Iris pigment epithelial cell (primary cell): ENCODE measurements at regions not wholly inside any gene's neighbourhood (a gene's known extent, or its start where the extent isn't known, plus 50 kb on each side); places are given as distances from the start of the nearest gene placed in this dataset.

Experiments used
- DNase-seq: peaks from one replicate; pipeline ENCODE4 v3.0.0-alpha.2; 2011; ENCODE audit warnings: low read depth

DNA sequence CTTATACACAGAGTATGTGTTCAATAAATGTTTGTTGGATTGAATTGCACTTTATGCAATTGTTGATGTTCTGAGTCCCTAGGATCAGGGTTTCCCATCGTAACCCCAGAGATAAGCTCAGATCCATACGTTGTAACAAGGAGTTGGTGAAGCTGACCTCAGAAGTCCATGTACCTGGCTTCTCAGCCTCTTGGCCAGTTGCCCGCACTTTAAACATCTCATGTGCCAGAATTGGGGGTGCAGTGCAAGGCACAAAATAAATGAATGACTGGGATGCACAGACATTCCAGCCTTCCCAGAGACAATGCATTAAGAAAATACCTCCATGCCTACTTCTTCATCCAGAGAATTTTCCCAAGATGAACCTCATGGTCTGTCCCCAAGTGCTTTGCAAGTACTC lies 142.9 kb upstream of the IL12A start:
- DNase-seq = no peak

DNA sequence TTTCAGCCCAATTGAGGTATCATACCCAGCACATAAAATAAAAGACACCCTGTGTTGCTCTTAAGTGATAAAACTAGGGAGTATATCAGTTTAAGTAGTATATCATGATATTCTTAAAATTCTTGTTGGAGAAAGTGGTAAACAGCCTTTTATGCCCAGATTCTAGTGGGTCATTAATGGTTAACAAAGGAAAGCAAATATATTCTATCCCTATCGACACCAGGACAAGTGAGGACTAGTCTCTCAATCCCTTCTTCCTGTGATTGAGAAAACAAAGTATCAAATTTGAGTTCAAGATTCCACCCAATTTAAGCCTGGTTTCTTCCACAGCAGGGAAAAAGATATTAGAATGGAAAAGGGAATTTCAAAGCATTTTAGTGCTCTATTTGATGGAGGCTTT lies 142.4 kb upstream of the IL12A start:
- DNase-seq = no peak

DNA sequence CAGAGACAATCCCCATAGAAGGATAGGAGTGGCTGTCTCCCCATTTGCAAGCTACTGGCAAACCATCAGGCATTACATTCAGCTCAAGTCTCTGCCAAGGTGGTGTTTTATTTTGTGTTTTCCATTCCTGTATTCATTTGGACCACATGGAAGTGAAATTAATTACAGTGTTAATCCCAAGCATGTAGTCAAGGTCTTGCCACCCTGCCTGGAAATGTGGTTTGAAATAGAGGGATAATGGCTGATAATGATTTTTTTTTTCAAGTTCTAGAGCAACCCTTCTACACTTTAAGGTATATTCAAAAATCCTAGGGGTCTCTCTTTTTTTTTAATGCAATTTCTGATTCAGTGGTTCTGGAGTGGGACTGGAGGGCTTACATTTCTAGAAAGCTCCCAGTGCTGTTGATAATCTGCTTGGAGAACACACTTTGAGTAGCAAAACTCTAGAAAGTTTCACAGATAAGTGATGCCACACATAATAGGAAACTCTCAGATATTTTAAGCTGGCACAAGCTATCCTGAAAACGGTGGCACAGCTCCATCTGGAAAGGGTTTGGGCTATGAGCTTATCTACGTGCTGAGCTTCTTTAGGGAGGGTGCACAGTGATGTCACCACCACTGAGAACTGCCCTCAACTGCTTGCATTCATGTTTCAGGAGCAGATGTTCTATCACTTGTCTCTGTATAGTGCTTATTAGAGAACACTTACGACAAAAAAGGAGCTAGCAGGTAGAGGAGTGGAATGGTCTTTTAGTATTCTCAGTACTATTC lies 140.1 kb upstream of the IL12A start:
- DNase-seq = no peak

DNA sequence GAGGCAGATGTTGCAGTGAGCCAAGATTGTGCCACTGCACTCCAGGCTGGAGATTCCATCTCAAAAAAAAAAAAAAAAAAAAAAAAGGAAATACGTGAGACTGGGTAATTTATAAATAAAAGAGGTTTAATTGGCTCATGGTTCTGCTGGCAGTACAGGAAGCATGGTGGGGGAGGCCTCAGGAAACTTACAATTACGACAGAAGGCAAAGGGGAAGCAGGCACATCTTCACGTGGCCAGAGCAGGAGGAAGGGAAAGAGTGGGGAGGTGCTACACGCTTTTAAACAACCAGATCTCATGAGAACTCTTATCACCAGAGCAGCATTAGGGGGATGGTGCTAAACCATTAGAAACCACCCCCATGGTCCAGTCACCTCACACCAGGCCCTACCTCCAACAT lies 138.2 kb upstream of the IL12A start:
- DNase-seq = no peak

DNA sequence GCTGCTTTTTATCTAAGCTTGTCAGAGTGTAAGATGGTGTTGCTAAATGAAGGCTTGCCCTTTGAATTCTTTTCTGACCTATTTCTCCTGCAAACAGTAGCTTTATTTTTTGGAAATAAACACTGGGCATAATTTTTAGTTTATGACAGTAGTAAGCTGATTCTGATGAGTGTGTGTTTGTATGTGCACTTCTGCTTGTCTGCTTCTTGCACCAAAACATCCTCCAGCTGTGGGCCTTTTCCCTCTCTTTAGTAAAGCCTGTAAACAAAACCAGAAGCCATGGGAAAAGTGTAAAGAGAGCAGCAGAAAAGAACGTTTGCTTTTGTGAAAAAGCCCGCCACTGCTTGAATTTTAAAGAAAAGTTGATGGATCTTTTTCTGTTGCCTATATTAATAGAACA lies 136.4 kb upstream of the IL12A start:
- DNase-seq = no peak

DNA sequence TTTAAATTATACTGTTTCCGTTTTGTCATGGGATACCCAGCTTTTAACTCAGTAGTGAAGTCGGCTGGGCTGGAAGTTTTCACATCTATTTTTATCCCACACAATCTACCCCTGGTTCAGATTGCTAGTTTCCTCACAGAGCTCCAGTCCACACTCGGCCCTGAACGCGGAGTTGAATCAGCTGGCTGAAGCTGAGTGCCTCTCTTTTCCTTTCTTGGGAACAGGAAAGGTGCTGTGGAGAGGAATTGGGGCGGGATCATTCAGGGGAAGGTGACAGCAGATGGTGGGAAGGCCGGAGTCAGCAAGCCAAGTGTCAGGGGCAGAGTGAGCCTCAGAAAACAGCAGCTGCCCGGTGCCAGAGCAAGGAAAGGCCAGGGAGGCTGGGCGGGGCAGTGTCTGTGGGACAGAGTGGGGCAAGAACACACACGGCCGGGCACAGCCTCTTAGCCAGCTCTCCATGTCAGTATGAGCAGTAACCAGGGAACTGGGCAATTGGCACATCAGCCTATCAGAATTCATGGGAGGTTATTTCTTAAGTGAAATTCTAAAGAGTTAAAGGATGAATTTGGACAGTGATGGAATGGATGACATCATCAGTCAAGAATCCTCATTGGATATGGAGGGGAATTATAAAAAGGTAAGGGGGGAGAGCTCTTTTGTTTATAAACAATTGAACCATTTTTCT lies 135.7 kb upstream of the IL12A start:
- DNase-seq = peak; percentile 83

DNA sequence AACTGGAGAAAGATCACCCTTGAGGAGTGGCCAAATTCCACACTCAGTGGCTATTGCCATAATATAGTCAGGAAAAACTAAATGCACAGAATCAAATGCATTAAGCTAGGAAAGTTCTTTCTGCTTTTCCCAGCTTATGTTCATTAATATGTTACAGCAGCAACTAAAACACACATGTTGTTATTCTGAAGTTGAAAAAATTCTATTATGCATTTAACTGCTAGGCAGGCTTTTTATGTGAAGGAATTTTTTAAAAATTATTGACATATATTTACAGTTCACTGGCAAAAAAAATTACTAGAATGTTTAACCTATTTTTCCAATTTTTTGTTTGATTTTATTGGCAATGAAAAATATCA lies 135.2 kb upstream of the IL12A start:
- no peak for DNase-seq

DNA sequence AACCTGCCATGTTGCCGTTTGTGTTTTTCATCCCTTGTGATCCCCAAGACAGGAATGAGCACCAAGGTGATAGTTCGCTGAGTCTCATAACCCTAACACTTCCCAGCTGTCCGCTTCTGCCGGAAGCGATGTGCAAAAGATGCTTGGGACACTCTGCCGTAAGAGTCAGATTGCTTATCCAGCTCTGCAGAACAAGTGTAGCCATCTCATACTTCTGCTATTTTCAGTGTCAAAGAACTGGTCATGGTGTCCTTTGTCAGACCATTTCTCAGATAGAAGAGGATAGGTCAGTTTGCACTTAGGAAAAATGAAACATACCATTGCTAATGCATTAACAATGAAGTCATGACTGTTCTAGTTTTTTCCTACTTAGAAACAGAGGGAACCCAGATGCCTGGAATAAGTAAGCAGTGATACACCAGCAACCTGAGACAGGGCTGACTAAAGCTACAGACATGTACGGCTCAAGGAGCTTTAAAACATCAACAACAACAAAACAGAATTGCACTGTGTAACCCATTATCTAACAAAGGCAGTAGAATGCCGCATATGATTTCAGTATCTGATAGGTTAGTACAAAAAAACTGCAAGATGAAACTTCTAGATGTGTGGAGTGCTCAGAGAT lies 134.0 kb upstream of the IL12A start:
- peak; percentile 99 for DNase-seq

DNA sequence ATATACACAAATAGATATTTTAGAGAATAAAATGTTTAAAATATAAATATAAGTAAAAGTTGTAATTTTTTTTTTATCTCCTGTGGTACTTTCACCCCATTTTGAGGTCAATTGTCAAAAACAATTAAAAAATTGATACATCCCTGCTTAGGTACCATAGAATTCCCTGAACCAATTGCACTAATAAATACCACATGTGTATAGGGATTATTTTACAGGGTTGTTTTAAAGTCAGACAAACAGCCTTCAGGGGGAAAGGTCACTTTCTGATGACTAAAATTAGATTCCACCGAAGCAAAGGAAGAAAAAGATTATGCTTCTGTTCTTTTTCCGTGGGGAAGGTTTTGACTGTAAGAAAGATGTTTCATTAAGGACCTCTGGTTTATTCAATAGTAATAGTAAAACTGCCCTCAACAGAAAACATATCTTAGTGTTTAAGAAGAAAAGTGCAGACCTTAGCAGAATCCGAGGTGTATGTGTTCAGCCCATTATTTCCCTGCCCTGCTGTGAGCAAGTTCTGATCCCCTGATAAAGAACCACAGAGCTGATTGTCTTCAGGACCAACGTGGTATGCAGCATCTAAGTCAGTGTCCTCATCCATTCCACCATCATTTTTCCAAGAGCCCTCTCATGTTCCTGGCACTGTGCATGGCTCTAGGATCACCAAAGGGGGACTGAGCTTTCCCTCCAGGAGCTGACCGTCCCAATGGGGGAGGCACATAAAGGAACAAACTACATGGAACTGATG lies 132.9 kb upstream of the IL12A start:
- DNase-seq = peak; percentile 56

DNA sequence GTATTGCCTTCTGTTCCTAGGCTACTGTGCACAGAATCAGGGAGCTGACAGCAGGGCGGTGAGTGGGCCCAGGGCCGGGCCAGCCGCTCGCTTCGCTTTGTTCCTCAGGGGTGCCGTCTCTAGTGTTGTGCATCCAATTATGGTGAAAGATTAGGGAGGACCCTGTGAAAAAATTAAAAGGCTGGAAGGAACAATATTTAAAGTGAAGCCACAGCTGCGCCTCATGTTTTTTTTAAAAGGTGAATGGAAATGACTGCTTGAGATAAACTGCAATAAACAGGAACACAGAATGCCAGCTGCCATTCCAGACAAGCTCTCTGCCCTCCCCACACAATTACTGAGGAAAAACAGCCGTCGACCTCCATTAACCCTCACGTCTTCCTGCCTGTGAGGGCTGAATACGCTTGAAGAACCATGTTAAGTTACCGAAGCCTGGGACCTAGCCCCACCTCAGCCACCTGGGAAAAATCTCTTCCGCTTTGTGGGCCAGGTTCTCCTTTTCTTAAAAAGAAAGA lies 132.0 kb upstream of the IL12A start:
- no peak for DNase-seq

DNA sequence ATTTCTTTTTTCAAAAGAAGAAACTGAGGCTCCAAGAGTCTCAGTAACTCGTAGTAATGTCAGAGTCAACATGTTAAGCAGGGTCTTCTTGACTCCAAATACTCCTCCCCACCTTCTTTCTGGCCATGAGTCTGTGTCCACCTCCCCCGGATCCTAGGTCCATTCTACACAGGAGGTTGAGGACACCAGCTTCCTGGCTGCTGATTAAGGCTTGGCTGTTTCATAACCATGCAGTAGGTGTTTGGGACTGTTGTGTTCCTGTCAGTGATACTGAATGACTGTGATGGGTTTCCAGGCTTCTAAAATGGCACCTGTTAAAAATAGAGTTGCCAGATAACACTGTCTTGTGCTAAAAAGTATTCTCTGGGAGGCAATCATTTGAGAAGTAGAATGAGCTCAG lies 130.8 kb upstream of the IL12A start:
- no peak for DNase-seq

DNA sequence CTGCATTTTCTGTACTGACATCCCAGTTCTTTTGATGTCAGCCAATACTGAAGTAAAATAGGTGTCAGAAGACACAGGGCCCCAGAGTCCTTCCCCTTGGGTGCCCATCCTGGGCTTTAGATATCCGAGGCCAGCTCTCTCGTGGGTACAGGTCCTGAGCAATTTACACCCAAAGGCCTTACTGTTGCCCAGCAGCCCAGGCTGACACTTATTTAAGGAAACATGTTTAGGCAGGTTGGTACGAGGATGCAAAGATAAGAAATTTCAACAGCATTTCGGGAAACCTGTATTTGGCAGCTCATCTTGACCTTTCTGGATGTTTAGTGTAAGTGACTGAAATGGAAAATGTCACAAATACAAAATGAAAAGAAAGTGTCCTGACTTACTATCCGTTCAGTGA lies 130.0 kb upstream of the IL12A start:
- no peak for DNase-seq

DNA sequence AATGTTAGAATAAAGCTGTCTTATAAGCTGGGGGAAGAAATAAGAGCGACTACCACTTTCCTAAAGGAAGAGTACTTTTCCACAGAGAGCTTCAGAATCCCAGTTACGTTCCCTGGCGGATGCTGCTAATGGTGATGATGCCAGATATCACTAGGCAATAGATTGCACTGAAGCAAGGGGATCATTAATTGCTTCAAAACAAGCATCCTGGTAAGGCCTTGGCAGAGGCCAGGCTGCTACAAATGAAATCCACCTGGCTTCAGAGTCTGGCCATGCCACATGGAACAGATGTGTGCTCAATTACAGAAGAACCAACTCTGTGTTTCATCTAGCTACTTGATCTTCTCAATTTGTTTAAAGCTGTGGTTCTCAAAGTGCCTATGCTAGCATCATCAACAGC lies 129.2 kb upstream of the IL12A start:
- DNase-seq = no peak

DNA sequence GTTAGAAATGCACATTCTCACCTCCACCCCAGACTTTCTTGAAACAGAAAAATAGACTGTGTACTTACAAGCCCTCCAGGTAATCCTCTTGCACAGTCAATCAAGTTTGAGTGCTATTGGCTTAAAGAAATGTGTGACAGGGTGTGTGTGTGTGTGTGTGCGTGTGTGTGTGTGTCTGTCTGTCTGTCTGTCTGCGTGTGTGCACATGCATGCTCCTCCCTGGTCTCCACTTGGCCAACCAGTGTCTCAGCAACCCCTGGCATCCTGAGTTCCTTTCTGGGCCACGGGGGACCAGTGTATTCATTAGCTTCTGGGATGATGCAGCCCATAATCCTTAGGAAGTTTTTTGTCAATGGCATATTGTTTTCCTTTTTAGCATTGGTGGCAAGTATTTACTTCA lies 128.8 kb upstream of the IL12A start:
- no peak for DNase-seq

DNA sequence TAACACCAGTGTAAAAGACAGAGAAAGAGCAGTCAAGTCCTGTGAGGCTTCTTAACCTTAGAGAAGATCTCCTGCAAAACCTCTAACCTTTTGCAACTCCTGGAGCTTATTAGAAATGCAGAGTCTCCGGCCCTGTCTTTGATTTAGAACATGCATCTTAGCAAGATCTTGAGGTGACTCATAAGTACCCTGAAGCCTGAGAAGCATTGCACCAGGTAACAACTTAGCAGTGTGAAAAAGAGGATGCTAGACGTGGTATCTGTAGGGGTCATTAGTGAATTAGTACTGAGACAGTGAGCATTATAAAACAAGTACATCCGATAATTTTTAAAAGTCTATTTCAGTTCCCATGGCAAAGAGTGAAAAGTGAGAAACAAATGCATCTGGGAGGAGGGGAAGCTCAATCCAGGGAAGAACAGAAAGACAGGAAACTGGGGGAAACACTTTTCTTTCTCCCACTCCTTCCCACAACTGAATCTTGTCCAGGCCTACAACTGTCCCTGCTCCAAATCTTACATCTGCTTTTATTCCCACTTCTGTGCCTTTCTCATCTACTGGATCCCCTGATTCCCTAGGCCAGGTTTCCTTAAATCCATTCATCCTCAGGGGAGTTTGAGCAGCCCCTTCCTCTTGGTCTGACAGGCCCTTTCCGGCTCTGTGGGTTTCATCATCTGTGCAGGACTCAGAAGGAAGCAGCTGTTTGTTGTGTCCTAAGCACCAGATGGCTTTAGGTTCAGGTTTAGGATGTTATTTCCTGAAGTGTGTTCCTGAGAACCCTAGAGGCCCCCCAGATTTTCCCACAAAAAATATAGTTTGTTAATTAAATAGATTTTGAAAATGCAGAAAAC lies 128.1 kb upstream of the IL12A start:
- peak; percentile 53 for DNase-seq

DNA sequence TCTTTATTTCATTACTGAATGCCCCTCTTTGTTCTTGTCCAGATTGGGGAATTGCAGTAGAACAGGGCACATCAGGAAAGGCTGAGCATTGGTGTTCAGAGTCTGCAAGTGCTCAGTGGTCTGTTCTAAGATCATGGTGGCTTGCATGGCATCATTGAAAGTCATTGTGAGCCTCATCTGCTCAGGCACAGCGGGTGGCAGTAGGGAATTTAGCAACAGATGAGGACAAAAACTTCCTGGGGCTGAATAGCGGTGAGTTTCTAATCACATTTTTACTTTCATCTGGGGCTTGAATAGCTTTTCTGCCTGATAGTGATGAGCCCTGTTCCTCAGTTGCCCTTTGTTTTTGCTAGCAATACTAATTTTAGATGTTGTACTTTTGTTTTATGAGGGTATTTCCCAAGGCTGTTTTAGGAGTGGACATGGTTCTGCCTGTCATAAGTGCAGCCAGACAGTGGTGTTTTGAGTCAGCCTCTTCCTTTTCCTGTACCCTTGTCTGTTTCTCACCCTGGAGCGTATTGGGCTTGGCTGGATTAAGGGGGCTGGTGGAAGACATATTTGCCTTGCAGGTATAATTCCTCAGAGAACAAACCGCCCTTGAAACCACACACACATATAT lies 127.2 kb upstream of the IL12A start:
- peak; percentile 67 for DNase-seq

DNA sequence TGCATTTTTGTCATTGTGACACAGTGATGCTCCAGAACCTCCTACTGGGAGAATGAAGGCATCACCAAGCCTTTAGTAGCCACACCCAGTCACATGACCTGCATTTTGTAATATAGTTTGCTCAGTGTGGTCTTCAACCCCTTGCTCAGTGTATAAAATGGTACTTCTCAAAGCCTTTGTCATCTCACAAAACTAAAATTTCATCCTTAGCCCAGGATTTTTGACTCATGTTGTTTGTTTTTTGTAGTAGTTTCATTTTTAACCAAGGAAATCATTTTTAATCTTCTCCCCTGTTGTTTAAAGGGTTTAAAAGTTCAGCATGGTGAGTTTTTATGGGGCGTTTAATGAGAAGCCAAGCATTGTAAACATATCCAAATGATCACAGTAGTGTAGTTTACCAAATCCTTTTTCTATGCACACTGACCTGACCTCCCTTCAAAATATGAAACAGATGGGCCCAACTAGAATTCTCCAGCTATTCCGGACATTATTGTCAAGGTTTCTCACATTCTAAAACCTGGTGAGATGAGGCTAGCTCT lies 123.5 kb upstream of the IL12A start:
- peak; percentile 73 for DNase-seq

DNA sequence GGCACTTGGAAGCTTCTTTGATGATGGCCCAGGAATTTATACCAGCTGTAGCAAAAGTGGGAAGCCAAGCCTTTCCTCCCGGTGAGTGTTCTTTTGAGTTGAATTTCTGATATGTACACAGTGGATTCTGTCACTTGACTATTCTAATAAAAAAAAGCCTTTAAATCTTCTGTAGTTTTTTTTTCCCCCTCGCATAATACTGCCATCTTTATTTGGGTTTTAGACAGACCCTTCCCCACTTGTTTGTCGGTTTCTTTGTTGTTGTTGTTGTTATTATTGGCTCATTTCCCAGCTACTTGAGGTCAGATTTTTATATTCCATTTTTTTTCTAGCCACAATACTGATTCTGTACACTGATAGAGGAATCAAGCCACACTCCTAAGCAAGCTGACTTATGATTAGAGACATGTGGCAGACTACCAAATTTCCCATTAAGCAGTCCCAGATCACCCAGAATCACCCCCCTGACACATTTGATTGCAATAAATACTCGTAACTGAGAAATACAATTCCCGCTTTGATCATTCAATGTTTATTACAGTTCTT lies 122.4 kb upstream of the IL12A start:
- peak; percentile 69 for DNase-seq

DNA sequence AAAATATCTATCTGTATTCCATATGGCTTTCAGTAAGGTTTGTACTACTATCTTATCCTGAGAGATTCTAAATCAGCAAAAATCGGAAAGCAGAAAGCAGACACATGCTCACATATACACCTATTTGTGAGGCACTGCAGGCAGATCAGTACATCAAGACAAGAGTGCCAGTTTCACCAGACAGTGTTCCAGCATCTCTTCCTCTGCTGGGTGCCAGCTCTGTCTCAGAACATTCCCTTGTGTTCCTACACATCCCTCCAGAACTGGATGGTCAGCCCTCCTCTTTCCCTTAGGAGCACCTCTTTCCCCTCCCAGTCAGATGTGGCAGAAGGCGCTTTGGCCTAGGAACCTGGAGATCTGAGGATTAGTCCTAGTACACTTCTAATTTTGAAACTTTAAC lies 121.3 kb upstream of the IL12A start:
- no peak for DNase-seq

DNA sequence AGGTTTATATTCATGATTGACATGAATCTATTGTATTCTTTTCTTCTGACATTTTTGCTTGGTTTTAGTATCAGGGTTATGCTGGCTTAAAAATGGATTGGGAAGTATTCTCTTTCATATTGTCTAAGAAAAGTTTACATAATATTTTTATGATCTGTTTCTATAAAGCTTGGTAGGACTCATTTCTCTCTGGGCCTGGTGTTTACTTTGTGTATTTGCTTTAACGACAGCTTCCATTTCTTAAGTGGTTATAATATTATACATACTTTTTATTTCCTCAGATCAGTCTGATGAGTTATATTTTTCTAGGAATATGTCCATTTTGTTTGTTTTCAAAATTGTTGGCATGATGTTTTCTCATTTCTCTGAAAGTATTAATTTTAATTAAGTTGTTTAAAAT lies 117.9 kb upstream of the IL12A start:
- no peak for DNase-seq
